HG03025 (cell line): ENCODE measurements at regions not wholly inside any gene's neighbourhood (a gene's known extent, or its start where the extent isn't known, plus 50 kb on each side); places are given as distances from the start of the nearest gene placed in this dataset.

Source experiments
- ATAC-seq: cut with Tn5 transposase; IDR thresholded peaks from one replicate; pipeline ENCODE4 v1.9.1; 2021; ENCODE audit warnings: mild to moderate bottlenecking, moderate library complexity; ENCODE audit not compliant: unreplicated experiment, low FRiP score

GRCh38 chr14:61623927-61624326 is 71.4 kb upstream of the HIF1A start:
- no peak for ATAC-seq

DNA sequence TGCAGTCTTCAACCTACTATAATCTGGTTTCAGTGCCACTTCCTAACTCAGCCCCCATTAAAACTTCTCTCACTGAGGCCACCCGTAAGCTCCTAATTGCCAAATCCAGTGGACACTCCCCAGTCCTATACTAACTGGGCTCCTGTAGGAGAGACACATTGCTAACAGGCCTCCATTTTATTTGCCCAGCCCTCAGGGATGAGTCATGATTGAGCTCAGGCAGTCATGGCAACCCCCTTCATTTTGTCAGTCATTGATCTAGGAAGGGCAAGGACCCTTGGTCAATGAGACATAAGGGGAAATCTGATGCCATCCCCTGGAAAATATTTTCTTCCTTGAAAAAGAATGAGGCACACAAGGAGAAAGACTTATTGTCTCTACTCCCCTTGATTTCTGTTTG is 70.1 kb upstream of the HIF1A start:
- ATAC-seq: no peak

DNA sequence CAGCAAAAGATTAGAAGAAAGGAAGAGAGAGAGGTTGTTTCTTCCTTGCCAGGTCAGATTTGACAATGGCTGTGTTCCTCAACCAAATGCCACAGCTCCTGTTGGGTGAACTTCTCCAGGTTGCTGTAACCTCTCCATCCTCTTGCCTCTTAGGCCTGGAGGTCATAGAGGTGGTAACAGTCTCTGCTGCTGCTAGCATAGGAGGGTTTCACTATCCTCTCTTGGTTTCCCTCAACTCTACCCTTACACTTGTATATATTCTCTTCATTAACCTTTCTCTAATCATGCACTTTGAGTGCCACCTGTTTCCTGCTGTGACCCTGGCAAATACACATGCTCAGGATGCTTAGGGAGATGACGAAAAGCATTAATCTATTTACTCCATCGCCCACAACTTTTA is 67.7 kb upstream of the HIF1A start:
- no peak for ATAC-seq

GRCh38 chr14:61628016-61628725 is 67.1 kb upstream of the HIF1A start:
- ATAC-seq: no peak

DNA sequence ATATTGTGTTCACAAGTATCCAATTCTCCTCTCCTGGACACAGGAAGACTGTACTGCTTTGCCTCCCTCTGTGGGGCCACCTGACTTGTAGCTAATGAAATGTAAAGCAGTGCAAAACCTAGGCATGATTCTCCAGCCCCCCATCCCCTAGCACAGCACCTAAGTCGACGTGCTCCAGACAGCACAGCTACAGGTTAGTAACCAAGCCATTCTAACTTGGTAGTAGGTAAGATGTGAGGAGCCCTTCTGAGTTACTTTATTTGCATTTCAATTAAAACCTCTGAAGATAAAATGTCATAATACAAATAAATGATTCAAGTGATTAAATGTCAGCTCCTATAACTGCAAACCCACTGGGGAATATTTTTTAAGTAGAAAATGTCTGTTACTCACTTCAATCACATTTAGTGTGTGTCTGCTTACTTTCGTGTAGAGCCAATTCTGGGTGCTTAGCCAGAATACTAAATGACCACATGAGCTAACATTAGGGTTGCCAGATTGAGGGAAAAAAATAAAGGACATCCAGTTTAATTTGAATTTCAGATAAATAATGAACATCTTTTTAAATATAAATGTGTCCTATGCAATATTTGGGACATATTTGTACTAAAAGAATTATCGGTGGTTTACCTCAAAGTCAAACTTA is 64.8 kb upstream of the HIF1A start:
- no peak for ATAC-seq

GRCh38 chr14:61631045-61631687 is 64.1 kb upstream of the HIF1A start:
- ATAC-seq: no peak

GRCh38 chr14:61632401-61632800 is 62.9 kb upstream of the HIF1A start:
- ATAC-seq: no peak

DNA sequence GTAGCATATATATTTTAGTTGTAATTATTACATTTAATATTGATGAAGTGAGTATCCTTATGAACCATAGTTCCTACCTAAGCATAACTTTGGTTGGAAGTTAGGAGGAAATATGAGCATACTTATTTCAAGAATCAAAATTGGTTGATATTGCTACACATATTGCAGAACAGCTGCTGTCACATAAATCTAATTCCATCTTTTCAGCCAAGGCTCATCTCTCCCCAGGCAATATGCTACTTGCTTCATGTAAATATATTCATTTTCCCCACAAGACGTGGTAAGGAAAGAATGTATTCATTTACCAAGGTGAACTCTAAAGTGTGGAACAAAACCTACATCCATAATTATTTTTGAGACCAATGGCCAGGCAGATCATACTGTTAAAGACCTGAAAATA is 62.5 kb upstream of the HIF1A start:
- no peak for ATAC-seq

DNA sequence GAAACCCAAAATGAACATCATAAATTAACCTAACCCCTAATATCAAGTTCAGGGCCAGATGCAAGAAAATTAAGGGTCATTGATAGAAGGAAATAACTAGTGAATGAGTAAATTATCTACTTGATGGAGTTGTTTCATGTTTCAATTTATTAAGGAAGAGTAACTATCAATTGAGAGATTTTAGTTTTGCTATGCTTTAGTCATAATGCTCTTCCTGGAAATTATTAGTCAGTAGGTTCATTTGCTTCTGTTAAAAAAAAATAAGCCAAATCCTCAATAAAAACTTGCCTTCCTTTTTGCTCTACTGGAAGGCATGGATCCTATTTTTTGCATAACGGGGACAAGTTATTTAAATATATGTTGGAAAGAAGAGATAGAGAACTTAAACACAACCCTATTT is 59.0 kb upstream of the HIF1A start:
- ATAC-seq: no peak

DNA sequence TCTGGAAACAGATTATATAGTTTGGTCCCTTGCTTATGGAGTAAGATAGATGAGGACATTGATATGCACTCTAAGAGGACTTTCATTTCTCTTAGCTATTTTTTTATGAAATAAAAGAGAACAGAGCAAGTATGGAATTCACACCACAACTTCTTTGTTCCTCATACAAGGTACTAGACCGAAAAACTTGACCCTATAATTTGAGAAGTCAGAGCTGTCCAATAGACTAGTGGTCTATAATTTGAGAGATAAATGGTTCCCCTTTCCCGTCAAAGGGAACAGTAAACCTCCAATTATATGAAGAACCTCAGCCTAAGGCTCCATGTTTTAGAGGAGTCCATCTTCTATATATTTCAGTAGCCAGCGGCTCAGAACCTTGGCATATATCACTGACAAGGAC is 58.5 kb upstream of the HIF1A start:
- ATAC-seq: no peak

DNA sequence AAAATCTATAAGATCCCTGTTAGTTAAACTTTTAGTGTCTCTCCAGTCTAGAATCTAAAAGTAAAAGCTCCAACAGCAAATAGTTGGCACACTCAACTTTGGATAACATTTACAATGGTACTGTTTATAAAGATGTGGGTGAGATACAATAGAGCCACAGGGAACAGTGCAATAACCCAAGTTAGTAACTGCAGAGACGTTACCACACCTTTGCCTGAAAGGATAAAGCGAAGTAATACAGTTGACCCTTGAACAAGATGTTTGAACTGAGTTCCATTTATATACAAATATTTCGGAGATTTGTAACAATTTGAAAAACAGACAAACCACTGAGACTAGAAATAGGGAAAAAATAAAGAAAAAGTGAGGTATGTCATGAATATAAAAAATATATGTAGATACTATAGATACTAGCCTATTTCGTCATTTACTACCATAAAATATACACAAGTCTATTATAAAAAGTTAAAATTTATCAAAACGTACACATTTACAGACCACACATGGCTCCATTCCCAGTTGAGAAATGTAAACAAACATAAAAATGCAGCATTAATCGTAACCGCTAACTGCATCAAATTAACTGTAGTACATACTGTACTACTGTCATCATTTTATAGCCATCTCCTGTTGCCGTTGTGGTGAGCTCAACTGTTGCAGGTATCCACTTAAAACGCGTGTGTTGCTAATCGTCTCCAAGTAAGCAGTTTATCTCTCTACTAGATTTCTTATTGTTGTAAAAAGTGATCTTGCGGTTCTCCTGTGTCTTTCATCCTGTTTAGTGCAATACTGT is 56.5 kb upstream of the HIF1A start:
- no peak for ATAC-seq

- no peak for ATAC-seq
Observed at GRCh38 chr14:61640158-61641136, 54.9 kb upstream of the HIF1A start.

GRCh38 chr14:61641914-61642613 is 53.2 kb upstream of the HIF1A start:
- ATAC-seq: no peak

GRCh38 chr14:61642614-61642982 is 52.7 kb upstream of the HIF1A start:
- ATAC-seq: no peak

DNA sequence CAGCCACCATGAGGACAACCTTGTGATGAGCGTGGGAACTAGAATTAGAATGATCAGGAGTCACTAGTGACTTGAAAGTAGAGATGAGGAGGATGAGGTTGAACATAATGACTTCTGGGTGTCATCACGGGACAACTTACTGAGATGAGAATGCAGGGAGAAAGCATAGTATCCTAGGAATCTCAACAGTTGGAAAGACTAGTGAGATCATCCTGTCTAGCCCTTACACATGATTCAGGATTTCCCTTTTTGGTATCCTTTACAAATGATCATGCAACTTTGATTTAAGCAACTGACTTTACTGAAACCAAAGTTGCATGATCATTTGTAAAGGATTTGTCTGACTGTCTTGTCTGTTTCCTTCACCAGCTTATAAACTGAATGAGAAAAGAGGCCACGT is 51.8 kb upstream of the HIF1A start:
- no peak for ATAC-seq

DNA sequence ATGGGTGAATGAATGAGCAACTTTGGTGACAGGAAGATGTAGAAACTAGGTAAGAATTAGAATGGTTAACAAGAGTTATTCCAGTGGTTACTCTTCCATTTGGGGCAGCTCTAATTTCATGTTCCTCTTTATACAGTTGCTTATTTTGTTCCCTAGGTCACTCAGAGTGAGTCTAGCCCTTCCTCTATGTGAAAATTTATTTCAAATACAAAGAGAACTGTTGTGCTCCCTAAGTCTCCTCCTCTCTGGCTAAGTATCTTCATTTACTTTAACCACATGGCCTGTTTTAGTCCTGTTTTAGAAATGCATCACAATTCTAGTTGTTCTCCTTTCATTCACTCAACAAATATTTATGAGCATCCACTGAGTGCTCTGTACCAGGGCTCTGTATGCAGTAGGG is 51.1 kb upstream of the HIF1A start:
- ATAC-seq: no peak

DNA sequence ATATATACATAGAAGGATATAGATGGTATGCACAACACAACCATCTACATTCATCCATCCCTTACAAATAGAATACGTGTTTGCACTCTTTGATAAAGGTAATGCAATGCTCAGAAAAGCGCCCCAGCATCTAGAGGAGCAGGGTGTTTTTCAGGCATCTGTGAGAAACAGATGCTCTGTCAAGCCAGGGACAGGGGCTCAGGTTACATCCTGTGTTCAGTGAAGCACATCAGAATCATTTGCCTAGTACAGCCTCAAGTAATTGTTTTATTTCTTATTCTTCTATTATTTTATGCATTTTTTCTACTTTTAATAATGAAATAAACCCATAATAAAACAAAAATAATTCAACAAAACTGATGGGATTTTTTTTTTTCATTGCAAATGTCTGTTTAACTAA is 50.5 kb upstream of the HIF1A start:
- no peak for ATAC-seq

GRCh38 chr14:61645247-61645646 is 50.1 kb upstream of the HIF1A start:
- ATAC-seq: no peak
